ENCODE measurements at regions not wholly inside any gene's neighbourhood (a gene's known extent, or its start where the extent isn't known, plus 50 kb on each side); places are given as distances from the start of the nearest gene placed in this dataset.

DNA sequence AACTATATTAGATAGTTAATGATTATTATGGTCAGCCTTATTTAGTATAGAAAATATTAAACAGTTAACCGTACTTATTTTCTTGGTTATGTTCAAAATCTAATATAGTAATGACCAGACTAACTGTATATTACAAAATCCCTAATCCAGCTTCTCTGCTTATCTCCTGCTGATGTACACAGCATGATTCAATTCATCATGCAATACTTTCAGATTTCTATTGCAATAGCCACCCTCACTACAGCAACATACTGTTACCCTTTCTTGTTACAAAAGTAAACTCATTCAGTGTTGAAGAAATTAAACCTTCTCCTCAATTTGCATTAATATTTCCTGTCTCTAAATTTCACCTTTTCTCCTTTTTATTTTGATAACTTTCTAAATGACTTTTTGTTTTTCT lies 1375.0 kb upstream of the NUDT12 start:
- TF ChIP-seq, protein P1, sequence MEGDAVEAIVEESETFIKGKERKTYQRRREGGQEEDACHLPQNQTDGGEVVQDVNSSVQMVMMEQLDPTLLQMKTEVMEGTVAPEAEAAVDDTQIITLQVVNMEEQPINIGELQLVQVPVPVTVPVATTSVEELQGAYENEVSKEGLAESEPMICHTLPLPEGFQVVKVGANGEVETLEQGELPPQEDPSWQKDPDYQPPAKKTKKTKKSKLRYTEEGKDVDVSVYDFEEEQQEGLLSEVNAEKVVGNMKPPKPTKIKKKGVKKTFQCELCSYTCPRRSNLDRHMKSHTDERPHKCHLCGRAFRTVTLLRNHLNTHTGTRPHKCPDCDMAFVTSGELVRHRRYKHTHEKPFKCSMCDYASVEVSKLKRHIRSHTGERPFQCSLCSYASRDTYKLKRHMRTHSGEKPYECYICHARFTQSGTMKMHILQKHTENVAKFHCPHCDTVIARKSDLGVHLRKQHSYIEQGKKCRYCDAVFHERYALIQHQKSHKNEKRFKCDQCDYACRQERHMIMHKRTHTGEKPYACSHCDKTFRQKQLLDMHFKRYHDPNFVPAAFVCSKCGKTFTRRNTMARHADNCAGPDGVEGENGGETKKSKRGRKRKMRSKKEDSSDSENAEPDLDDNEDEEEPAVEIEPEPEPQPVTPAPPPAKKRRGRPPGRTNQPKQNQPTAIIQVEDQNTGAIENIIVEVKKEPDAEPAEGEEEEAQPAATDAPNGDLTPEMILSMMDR (IDR thresholded peaks at IDR 0.05; ENCODE audit: low read length): no peak
- no peak for TF ChIP-seq EZH2 (IDR thresholded peaks at IDR 0.05; ENCODE audit: borderline replicate concordance, low read length)
